ENCODE measurements at regions not wholly inside any gene's neighbourhood (a gene's known extent, or its start where the extent isn't known, plus 50 kb on each side); places are given as distances from the start of the nearest gene placed in this dataset.

DNA sequence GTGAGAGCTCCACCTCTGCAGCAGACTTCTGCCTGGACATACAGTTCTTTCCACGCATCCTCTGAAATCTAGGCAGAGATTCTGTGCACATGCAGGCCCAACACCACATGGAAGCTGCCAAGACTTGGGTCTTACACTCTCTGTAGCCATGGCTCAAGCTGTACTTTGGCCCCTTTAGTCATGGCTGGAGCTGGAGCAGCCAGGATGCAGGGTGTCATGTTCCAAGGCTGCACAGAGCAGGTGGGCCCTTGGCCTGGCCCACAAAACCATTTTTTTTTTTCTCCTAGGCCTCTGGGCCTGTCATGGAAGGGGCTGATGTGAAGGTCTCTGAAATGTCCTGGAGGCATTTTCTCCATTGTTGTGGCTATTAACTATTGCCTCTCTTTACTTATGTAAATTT, 990.5 kb upstream of the ADGRL3 start:
- DNase-seq: no peak

- no peak for DNase-seq
Observed at GRCh38 chr4:60215906-60216305, 984.2 kb upstream of the ADGRL3 start.

GRCh38 chr4:60216752-60217151, 983.4 kb upstream of the ADGRL3 start:
- no peak for DNase-seq

DNA sequence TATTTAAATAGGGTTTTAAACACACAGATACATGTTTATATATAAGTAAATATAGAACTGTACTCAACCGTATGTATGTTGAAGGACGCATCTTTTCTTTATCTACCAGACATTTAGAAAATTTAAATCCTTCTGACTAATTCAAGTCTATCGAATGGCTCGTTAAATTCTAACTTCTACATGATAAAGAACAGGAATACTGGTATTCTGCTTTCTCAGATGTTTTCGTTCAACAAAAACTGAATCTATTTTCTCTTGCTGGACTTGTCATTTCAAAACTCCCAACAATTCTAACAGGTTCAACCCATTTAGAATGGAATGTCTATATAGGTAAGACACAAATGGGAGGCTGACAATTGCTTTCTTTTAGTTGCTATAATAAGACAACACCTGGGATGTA, 978.3 kb upstream of the ADGRL3 start:
- DNase-seq: no peak

DNA sequence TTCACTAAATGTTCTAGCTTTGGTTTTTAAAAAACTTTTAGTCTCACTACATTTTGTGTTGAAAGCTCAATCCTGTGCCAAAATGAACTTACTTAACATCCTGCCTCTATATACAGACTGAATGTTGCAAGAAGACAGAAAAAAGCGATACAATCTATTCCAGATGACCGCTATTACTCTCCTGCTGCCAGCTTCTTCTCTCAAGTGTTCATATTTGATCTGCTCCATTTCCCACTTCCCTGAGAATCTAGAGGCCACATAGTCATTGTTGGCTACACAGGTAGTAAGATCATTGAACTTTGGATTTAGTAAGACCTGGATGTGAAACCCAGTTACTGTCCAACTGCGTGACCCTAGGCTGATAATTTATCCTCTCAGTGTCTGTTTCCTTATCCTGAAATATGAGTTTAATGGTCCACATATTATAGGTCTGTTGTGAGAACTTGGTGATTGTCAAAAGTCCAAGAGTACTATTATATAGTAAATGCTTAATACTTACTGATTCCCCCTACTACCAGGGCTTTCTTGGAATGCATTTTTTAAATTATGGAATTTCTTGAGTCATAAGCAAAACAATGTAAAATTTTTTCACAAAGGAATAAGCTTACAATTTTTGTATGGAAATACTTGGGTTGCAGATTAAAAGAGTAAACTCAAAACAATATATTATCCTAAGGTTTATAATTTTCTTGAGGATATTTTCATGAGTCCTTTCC, 976.8 kb upstream of the ADGRL3 start:
- DNase-seq: no peak

GRCh38 chr4:60241866-60242265, 958.3 kb upstream of the ADGRL3 start:
- no peak for DNase-seq

GRCh38 chr4:60249784-60250183, 950.3 kb upstream of the ADGRL3 start:
- DNase-seq: no peak

DNA sequence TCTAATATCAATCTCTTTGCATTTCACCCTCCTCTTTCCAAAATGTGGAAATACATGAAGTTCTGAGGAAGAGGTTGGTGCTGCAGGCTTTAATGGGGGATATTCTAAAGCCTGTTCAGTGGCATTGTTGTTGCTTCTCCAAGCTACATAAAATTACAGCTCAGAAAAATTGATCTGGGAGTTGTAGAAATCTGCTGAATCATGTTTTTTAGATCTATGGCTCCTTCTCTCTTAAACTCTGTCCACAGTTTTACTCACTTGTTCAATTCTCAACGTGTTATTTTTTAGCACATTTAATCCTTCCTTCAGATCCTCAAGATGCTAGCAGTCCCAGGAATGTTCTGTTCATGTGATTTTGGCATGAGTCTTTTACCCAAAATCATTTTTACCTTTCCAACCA, 949.5 kb upstream of the ADGRL3 start:
- no peak for DNase-seq

DNA sequence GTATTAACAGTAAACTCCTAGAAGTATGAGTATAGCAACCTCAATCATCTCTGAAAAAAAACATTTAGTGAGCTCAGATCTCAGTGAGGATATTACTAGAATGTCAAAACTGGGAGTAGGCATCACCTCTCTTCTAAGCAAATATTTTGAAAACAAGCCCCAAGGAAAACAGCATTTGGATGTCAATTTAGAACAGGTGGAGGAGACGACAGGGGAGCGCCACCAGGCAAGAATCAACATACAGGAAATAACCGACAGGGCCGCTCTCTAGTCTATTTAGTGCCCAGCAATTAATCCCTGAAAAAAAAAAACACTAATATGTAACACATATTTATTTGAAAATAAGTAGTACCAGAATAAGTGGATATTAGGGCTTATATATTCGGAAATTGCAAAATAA, 940.3 kb upstream of the ADGRL3 start:
- no peak for DNase-seq

GRCh38 chr4:60266505-60266904, 933.6 kb upstream of the ADGRL3 start:
- no peak for DNase-seq

GRCh38 chr4:60296386-60296785, 903.7 kb upstream of the ADGRL3 start:
- no peak for DNase-seq

DNA sequence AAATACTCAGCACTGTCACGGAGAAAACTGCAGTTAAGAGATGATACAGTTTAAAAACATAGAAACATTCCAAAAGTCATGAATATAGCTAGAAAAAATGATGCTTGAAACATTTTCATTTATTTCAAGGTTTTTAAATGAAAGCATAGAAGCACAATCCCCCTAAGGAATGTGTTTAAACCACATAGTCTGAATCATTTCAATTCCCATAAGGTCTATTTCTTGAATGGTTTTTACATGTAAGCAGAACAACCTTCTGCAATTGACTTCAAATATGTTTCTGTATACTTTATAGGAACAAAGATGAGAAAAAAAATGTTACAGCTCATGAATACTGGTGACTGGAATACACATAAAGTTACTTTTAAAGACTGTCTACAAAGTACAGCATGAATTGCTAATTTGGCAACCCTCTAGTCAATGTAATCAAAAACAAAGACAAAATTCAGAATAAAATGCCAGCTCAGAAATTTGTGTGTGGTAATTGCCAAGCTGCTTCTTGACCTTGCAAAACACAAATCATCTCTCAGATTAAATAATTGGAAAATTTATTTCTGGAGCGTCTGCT, 886.4 kb upstream of the ADGRL3 start:
- DNase-seq: no peak

DNA sequence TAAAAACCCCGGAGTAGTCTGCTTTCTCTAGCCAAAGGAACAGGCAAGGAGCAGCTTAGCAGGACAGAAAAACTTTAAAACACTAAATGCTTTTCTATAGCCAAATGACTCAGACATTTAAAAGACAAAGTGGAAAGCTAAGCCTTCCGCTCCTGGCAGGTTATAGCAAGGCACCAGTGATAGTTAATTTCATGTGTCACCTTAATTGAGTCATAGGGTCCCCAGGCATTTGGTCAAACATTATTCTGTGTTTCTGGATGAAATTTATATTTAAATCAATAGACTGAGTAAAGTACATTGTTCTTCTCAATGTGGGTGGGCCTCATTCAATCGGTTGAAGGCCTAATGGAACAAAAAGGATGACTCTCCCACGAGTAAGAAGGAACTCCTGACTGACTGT, 885.7 kb upstream of the ADGRL3 start:
- DNase-seq: no peak

GRCh38 chr4:60315586-60315985, 884.5 kb upstream of the ADGRL3 start:
- DNase-seq: no peak

DNA sequence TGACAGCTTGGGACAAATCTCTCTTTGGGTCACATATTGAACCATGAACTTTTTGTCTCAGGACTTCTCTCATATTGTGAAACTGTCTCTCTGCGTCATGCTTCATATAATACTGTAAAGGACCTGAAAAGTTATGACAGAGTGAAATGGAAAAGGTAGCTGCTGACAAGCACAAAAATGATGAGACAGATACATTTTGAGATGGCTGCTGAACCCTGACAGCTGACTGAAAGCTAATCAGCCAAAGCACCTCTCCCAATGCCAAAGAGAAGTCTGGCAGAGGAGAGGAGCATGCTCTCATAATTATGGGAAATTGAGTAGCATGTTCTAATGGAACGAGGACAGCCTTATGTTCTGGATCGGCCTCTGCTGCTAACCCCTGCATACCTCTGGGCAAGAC, 873.4 kb upstream of the ADGRL3 start:
- DNase-seq: no peak

GRCh38 chr4:60327651-60328050, 872.5 kb upstream of the ADGRL3 start:
- DNase-seq: no peak

GRCh38 chr4:60344908-60345307, 855.2 kb upstream of the ADGRL3 start:
- DNase-seq: no peak

GRCh38 chr4:60345392-60345791, 854.7 kb upstream of the ADGRL3 start:
- no peak for DNase-seq

- no peak for DNase-seq
Observed at GRCh38 chr4:60359746-60360367, 840.3 kb upstream of the ADGRL3 start.

GRCh38 chr4:60365176-60365575, 835.0 kb upstream of the ADGRL3 start:
- no peak for DNase-seq

GRCh38 chr4:60366661-60367060, 833.5 kb upstream of the ADGRL3 start:
- DNase-seq: no peak

DNA sequence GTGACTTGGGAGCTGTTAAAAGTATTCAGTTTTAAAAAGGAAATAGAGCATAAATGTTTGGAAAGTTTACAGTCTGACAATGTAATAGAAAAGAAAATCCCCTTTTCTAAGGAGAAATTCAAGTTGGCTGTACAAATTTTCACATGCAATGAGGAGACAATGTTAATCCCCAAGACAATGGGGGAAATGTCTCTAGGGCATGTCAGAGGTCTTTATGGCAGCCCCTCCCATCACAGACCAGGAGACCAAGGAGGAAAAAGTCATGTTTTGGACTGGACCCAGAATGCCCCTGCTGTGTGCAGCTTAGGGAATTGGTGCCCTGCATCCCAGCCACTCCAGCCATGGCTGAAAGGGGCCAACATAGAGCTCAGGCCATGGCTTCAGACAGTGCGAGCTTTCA, 831.1 kb upstream of the ADGRL3 start:
- DNase-seq: no peak

- no peak for DNase-seq
Observed at GRCh38 chr4:60378010-60378409, 822.1 kb upstream of the ADGRL3 start.

- DNase-seq: no peak
Observed at GRCh38 chr4:60384516-60384915, 815.6 kb upstream of the ADGRL3 start.

DNA sequence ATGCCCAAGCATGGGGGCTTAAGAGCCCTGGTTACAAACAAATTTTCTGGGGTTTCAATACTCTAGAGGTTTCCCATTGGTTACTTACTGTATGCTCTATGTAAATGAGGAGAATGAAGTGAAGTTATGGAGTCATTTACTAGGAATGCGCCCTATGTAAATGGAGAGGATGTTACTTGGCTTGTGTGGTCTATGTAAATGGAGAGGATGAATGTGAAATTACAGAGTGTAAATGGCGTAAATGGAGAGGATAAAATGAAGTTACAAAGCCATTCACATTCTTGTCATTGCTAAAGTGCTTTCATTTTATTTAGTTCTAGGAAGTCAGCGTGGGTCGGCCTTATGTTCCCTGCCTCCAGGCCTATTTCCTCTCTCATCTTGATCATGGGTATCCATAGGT, 810.5 kb upstream of the ADGRL3 start:
- no peak for DNase-seq
